WI38 (cell line): ENCODE measurements at regions not wholly inside any gene's neighbourhood (a gene's known extent, or its start where the extent isn't known, plus 50 kb on each side); places are given as distances from the start of the nearest gene placed in this dataset.

Experiments
- H3K4me3 ChIP-seq: 2 replicates; pipeline ENCODE4 v1.5.1; 2011; ENCODE audit warnings: low read depth, mild to moderate bottlenecking, control low read depth, low read length
- CTCF ChIP-seq: IDR thresholded peaks from 2 replicates; pipeline ENCODE4 v1.5.1; 2012; ENCODE audit warnings: low read depth, mild to moderate bottlenecking, control low read depth, low read length

GRCh38 chrX:39652336-39652735 lies 445.4 kb downstream of the BCOR start:
- H3K4me3 ChIP-seq, result no peak overlapping the region
- TF ChIP-seq CTCF, result peak; percentile 28; the same call in 1 of the 2 replicates

- no peak for TF ChIP-seq CTCF
- no peak overlapping the region for H3K4me3 ChIP-seq
Measured at GRCh38 chrX:39653691-39654090, 444.1 kb downstream of the BCOR start.

GRCh38 chrX:39654183-39654925 lies 443.4 kb downstream of the BCOR start:
- H3K4me3 ChIP-seq, result no peak overlapping the region
- TF ChIP-seq CTCF, result no peak

GRCh38 chrX:39654952-39655351 lies 442.8 kb downstream of the BCOR start:
- TF ChIP-seq CTCF, result no peak
- no peak overlapping the region for H3K4me3 ChIP-seq

- no peak overlapping the region for H3K4me3 ChIP-seq
- no peak for TF ChIP-seq CTCF
Measured at GRCh38 chrX:39661116-39661907, 436.4 kb downstream of the BCOR start.

- TF ChIP-seq CTCF, result no peak
- no peak overlapping the region for H3K4me3 ChIP-seq
Measured at GRCh38 chrX:39665830-39666518, 431.8 kb downstream of the BCOR start.
